ENCODE measurements at regions not wholly inside any gene's neighbourhood (a gene's known extent, or its start where the extent isn't known, plus 50 kb on each side); places are given as distances from the start of the nearest gene placed in this dataset.

DNA sequence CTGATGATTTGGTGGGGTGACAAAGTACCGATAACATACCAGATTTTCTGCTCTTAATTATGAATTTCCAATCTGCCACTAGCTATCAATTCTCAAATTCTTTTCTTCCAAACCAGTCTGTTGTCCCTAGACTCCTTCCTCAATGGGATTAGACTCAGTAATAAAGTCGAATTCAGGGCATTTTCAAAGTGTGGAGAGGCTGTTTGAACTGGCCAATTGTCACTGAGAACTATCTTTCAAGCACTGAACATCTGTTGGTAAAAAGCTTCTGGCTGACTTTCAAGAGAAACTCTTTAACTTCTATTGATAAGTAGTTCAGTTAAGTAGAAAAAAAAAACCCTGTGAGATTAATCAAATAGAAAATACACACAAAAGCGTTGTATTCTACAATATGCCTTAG is 108.9 kb downstream of the SAMD9 start:
- TF ChIP-seq, protein P1, sequence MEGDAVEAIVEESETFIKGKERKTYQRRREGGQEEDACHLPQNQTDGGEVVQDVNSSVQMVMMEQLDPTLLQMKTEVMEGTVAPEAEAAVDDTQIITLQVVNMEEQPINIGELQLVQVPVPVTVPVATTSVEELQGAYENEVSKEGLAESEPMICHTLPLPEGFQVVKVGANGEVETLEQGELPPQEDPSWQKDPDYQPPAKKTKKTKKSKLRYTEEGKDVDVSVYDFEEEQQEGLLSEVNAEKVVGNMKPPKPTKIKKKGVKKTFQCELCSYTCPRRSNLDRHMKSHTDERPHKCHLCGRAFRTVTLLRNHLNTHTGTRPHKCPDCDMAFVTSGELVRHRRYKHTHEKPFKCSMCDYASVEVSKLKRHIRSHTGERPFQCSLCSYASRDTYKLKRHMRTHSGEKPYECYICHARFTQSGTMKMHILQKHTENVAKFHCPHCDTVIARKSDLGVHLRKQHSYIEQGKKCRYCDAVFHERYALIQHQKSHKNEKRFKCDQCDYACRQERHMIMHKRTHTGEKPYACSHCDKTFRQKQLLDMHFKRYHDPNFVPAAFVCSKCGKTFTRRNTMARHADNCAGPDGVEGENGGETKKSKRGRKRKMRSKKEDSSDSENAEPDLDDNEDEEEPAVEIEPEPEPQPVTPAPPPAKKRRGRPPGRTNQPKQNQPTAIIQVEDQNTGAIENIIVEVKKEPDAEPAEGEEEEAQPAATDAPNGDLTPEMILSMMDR (IDR thresholded peaks at IDR 0.05 in 8 of 11, conservative IDR thresholded peaks at IDR 0.05 in 3 of 11), result no peak
- no peak for TF ChIP-seq POLR2A (IDR thresholded peaks at IDR 0.05)
